ENCODE measurements at regions not wholly inside any gene's neighbourhood (a gene's known extent, or its start where the extent isn't known, plus 50 kb on each side); places are given as distances from the start of the nearest gene placed in this dataset.

DNA sequence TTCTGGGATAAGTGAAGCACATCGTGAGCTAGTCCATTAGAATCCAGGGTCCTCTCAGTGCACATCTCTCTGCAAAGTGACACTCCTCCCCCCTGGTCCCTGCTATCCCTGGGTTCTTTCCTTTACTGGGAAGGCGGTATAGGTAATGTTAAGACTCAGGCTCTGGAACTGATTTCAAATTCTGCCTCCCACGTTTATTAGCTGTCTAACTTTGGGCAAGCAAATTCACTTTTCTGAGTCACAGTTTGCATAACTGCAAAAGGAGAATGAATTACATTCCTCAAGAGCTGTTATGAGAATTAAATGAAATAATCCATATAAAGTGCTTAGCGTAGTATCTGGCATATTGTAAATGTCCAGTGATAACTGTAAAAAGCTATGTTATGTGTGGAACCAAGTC lies 168.1 kb upstream of the LRRN1 start:
- TF ChIP-seq, protein P1, sequence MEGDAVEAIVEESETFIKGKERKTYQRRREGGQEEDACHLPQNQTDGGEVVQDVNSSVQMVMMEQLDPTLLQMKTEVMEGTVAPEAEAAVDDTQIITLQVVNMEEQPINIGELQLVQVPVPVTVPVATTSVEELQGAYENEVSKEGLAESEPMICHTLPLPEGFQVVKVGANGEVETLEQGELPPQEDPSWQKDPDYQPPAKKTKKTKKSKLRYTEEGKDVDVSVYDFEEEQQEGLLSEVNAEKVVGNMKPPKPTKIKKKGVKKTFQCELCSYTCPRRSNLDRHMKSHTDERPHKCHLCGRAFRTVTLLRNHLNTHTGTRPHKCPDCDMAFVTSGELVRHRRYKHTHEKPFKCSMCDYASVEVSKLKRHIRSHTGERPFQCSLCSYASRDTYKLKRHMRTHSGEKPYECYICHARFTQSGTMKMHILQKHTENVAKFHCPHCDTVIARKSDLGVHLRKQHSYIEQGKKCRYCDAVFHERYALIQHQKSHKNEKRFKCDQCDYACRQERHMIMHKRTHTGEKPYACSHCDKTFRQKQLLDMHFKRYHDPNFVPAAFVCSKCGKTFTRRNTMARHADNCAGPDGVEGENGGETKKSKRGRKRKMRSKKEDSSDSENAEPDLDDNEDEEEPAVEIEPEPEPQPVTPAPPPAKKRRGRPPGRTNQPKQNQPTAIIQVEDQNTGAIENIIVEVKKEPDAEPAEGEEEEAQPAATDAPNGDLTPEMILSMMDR (IDR thresholded peaks at IDR 0.05; ENCODE audit: control extremely low read depth in 1 of 3, insufficient read depth in 1 of 3, low read depth in 1 of 3, low read length in 3 of 3), result no peak
- TF ChIP-seq POLR2A (IDR thresholded peaks at IDR 0.05; ENCODE audit: control extremely low read depth in 1 of 2, low read depth in 2 of 2, low read length in 2 of 2), result no peak
- no peak for TF ChIP-seq CEBPB (IDR thresholded peaks at IDR 0.05; ENCODE audit: low read depth, low read length)

Measured in H1 (cell line).